K562 (cell line): ENCODE measurements at regions not wholly inside any gene's neighbourhood (a gene's known extent, or its start where the extent isn't known, plus 50 kb on each side); places are given as distances from the start of the nearest gene placed in this dataset.

Source experiments
- ATAC-seq: fragments of 200-7000 bp; cut with Tn5 transposase; 3 replicates; pipeline ENCODE4 v1.9.1; 2020; ENCODE audit warnings: moderate library complexity
- BruUV-seq: library from RNA; stranded (reverse); fragments of 400-500 nt; replicated peaks from 2 replicates; lab custom pipeline; 2021; lab: Mats Ljungman, UMichigan
- CTCF ChIA-PET: fragments of 300-600 bp; formaldehyde crosslinking; extraction: SDS; loops from one replicate; lab custom pipeline; 2021; ENCODE audit warnings: low intra/inter-chr PET ratio; lab: Yijun Ruan, JAX
- POLR2A ChIA-PET: fragments of 300-600, 350-650 bp; sonication (Branson Sonifier 250); formaldehyde crosslinking; extraction: SDS; loops from one replicate; lab custom pipeline; 2021; ENCODE audit warnings: antibody characterized with exemption, inconsistent platforms; lab: Yijun Ruan, JAX
- DNase-seq, 4 experiments: peaks; one replicate each; pipeline versions ENCODE4 v3.0.0 to v3.0.0-alpha.2; 2011 to 2018; ENCODE audit warnings: low spot score in 3 of 4, mixed read lengths in 3 of 4; ENCODE audit errors: extremely low read depth in 1 of 4
- FAIRE-seq: peaks from 2 replicates; lab custom pipeline; 2011; peaks lifted over from hg19 to GRCh38; lab: Jason Lieb, UNC
- H2AFZ ChIP-seq: 2 replicates; pipeline ENCODE4 v1.6.0; 2011; ENCODE audit warnings: low read depth, low read length, control low read depth, inconsistent platforms
- H3K27ac ChIP-seq: fragments of 200-600 bp; 3 replicates; pipeline ENCODE4 v1.8.0; 2011; ENCODE audit warnings: low read depth, mild to moderate bottlenecking, control low read depth, inconsistent platforms, low read length, moderate library complexity, mixed read lengths; ENCODE audit errors: extremely low read depth
- H3K27me3 ChIP-seq, 2 experiments: fragments of 300-600 bp in 1 of 2; 2 replicates in 1 of 2; 3 replicates in 1 of 2; pipeline versions ENCODE4 v1.6.0 to v1.8.0; 2011; ENCODE audit warnings: inconsistent platforms in 2 of 2, low read length in 2 of 2, mild to moderate bottlenecking in 1 of 2, mixed read lengths in 1 of 2, moderate library complexity in 1 of 2; ENCODE audit not compliant: control insufficient read depth in 2 of 2, insufficient read depth in 2 of 2
- H3K36me3 ChIP-seq: fragments of 300-600 bp; 3 replicates; pipeline ENCODE4 v1.8.0; 2011; ENCODE audit warnings: mild to moderate bottlenecking, low read length, inconsistent platforms; ENCODE audit not compliant: control insufficient read depth, insufficient read depth
- H3K4me1 ChIP-seq, 2 experiments: fragments of 200-600 bp in 1 of 2; replicated peaks in 1 of 2; 2 replicates in 1 of 2; 3 replicates in 1 of 2; pipeline versions ENCODE4 v1.5.1 to v1.8.0; 2011; ENCODE audit warnings: inconsistent platforms in 2 of 2, low read length in 2 of 2, mild to moderate bottlenecking in 1 of 2, mixed read lengths in 1 of 2, moderate library complexity in 1 of 2; ENCODE audit not compliant: control insufficient read depth in 2 of 2, insufficient read depth in 2 of 2
- H3K4me2 ChIP-seq: 2 replicates; pipeline ENCODE4 v1.6.1; 2011; ENCODE audit warnings: low read length, control low read depth, inconsistent platforms, mixed read lengths; ENCODE audit not compliant: insufficient read depth
- H3K4me3 ChIP-seq: fragments of 200-600 bp; sonication (generic), shearing (Covaris generic); 2 replicates; pipeline ENCODE4 v1.5.1; 2016; ENCODE audit warnings: control low read depth, inconsistent platforms
- H3K79me2 ChIP-seq: fragments of 200-600 bp; 3 replicates; pipeline ENCODE4 v1.8.0; 2011; ENCODE audit warnings: low read length, inconsistent platforms; ENCODE audit not compliant: control insufficient read depth, insufficient read depth
- H3K9ac ChIP-seq, 2 experiments: 2 replicates each; pipeline versions ENCODE4 v1.6.0 to v1.6.1; 2011; ENCODE audit warnings: low read depth in 2 of 2, low read length in 2 of 2, control low read depth in 1 of 2, inconsistent platforms in 1 of 2, mild to moderate bottlenecking in 1 of 2, mixed read lengths in 1 of 2; ENCODE audit not compliant: insufficient read depth in 1 of 2
- H3K9me1 ChIP-seq: one replicate; pipeline ENCODE4 v1.6.0; 2011; ENCODE audit warnings: inconsistent platforms, mild to moderate bottlenecking, low read length, moderate library complexity; ENCODE audit not compliant: control insufficient read depth, insufficient read depth
- H3K9me3 ChIP-seq: replicated peaks from 2 replicates; pipeline ENCODE4 v1.5.1; 2011; ENCODE audit warnings: low read depth, low read length, inconsistent platforms; ENCODE audit not compliant: control insufficient read depth, insufficient read depth
- H4K20me1 ChIP-seq: replicated peaks from 2 replicates; pipeline ENCODE4 v1.6.1; 2011; ENCODE audit warnings: low read length, inconsistent platforms, mixed read lengths; ENCODE audit not compliant: control insufficient read depth, insufficient read depth
- BDP1 ChIP-seq: IDR thresholded peaks from 3 replicates; pipeline ENCODE4 v1.6.1; 2011; ENCODE audit not compliant: insufficient read length, insufficient read depth
- BRD9 ChIP-seq: fragments of 450-650 bp; IDR thresholded peaks from 2 replicates; pipeline ENCODE4 v1.6.1; 2018; ENCODE audit warnings: low read depth; ENCODE audit not compliant: partially characterized antibody
- CCAR2 ChIP-seq: fragments of 200-400 bp; formaldehyde crosslinking; IDR thresholded peaks from 2 replicates; pipeline ENCODE4 v1.6.1; 2017; ENCODE audit warnings: mild to moderate bottlenecking, low read depth, low read length
- FOXK2 ChIP-seq, 2 experiments: fragments of 450-650 bp; IDR thresholded peaks in 1 of 2; conservative IDR thresholded peaks in 1 of 2; 2 replicates each; pipeline ENCODE4 v1.6.1; 2016; ENCODE audit warnings: low read depth in 2 of 2, mild to moderate bottlenecking in 1 of 2
- JUN ChIP-seq, 2 experiments: sonication (generic) in 1 of 2; formaldehyde crosslinking in 1 of 2; IDR thresholded peaks; 2 replicates each; pipeline versions ENCODE4 v1.6.1 to v1.8.0; 2012 to 2022; ENCODE audit warnings: borderline replicate concordance in 2 of 2, mild to moderate bottlenecking in 2 of 2, improper control_type of control experiment in 1 of 2, low read depth in 1 of 2, low read length in 1 of 2, missing genetic modification reagents in 1 of 2
- KAT7 ChIP-seq: sonication (generic); formaldehyde crosslinking; IDR thresholded peaks from 2 replicates; pipeline ENCODE4 v1.8.0; 2022; ENCODE audit warnings: missing genetic modification reagents, mild to moderate bottlenecking, borderline replicate concordance
- MBD1 ChIP-seq: fragments of 250-450 bp; sonication (Bioruptor Pico); IDR thresholded peaks from 2 replicates; pipeline ENCODE4 v1.8.0; 2022; ENCODE audit warnings: inconsistent platforms
- MED1 ChIP-seq: sonication (generic); formaldehyde crosslinking; IDR thresholded peaks from 2 replicates; pipeline ENCODE4 v1.8.1; 2023; ENCODE audit warnings: missing genetic modification reagents, borderline replicate concordance
- NR2F6 ChIP-seq: fragments of 450-650 bp; formaldehyde crosslinking; IDR thresholded peaks from 2 replicates; pipeline ENCODE4 v1.4.0; 2020; ENCODE audit warnings: mild to moderate bottlenecking
- PCBP1 ChIP-seq: fragments of 200-400 bp; formaldehyde crosslinking; IDR thresholded peaks from 2 replicates; pipeline ENCODE4 v1.6.1; 2018; ENCODE audit warnings: mild to moderate bottlenecking, low read depth, low read length; ENCODE audit not compliant: poor library complexity, severe bottlenecking
- PML ChIP-seq: IDR thresholded peaks from 2 replicates; pipeline ENCODE4 v1.6.1; 2012; ENCODE audit warnings: low read length, inconsistent platforms
- SNIP1 ChIP-seq: fragments of 450-650 bp; IDR thresholded peaks from 2 replicates; pipeline ENCODE4 v1.7.1; 2017; ENCODE audit warnings: low read depth, mild to moderate bottlenecking
- TFAM ChIP-seq: fragments of 250-450 bp; sonication (Bioruptor Pico); conservative IDR thresholded peaks from 2 replicates; pipeline ENCODE4 v1.5.0; 2021; ENCODE audit warnings: mild to moderate bottlenecking, moderate library complexity
- TRIM24 ChIP-seq, 2 experiments: fragments of 450-650 bp; IDR thresholded peaks; 2 replicates each; pipeline ENCODE4 v1.6.1; 2016
- ZNF79 ChIP-seq: fragments of 250-450 bp; sonication (Bioruptor Pico); IDR thresholded peaks from 2 replicates; pipeline ENCODE4 v1.4.0; 2020; ENCODE audit warnings: low read depth, mild to moderate bottlenecking, moderate library complexity
- WGBS: fragments of 100-300 bp; shearing (Covaris generic); methylation state at CpG from one replicate; pipeline ENCODE4 v1.1.6; 2016; ENCODE audit warnings: low coverage, mixed read lengths; ENCODE audit not compliant: insufficient coverage; ENCODE audit errors: missing lambda C conversion rate; 5-methylcytosine and 5-hydroxymethylcytosine counted together
- in situ Hi-C: fragments of 300-500 bp; cut with MboI; formaldehyde crosslinking; loops from 4 replicates; pipeline ENCODE4 v1.15.0; 2018; ENCODE audit warnings: inconsistent platforms, mixed read lengths
- intact Hi-C: fragments of 100-400 bp; cut with micrococcal nuclease; formaldehyde crosslinking; loops from 2 replicates; pipeline ENCODE4 v1.14.2; 2022

- no peak for TF ChIP-seq BRD9
- TF ChIP-seq FOXK2 (conservative IDR thresholded peaks at IDR 0.05 in 1 of 2, IDR thresholded peaks at IDR 0.05 in 1 of 2; ENCODE audit: low read depth in 2 of 2): no peak
Measured at GRCh38 chr1:184900507-184900906, 73.8 kb downstream of the NIBAN1 start (continued).

- no peaks in the 10 kb centered on the region for H3K9me3 ChIP-seq
- no peak overlapping the region for H3K4me3 ChIP-seq
- ATAC-seq: no peak
- no peaks in the 10 kb centered on the region for H3K79me2 ChIP-seq
- H2AFZ ChIP-seq: no peak overlapping the region
- no peak for TF ChIP-seq TRIM24 (IDR thresholded peaks at IDR 0.05)
- TF ChIP-seq, all 486 proteins: peak for 0
- POLR2A ChIA-PET: no interaction called here
- CTCF ChIA-PET: no interaction called here
- H3K9me1 ChIP-seq: no peaks in the 10 kb centered on the region
- intact Hi-C loops (no loop called here), in situ Hi-C loops (no loop called here)
- no TSS peak for BruUV-seq
- peaks cover 8% of the 10 kb centered on the region; the same call in 1 of the 3 replicates for H3K36me3 ChIP-seq
- no peak for FAIRE-seq
- H3K4me1 ChIP-seq: no peaks in the 10 kb centered on the region
- H3K9ac ChIP-seq: no peak overlapping the region
- no peak for DNase-seq
- no peaks in the 10 kb centered on the region for H3K27me3 ChIP-seq
- no peak overlapping the region for H3K27ac ChIP-seq
- WGBS: 32% methylated on average over 2 of the region's 2 CpGs
- no peaks in the 10 kb centered on the region for H4K20me1 ChIP-seq
- no peak overlapping the region for H3K4me2 ChIP-seq
Measured at GRCh38 chr1:184896000-184896399, 78.3 kb downstream of the NIBAN1 start.

- CTCF ChIA-PET: no interaction called here
- Histone ChIP-seq H3K9ac (no peak overlapping the region), H2AFZ (no peak overlapping the region), H3K9me1 (no peaks in the 10 kb centered on the region), H3K27me3 (no peaks in the 10 kb centered on the region), H3K4me2 (no peak overlapping the region), H3K9me3 (no peaks in the 10 kb centered on the region), H3K27ac (no peak overlapping the region), H3K4me3 (no peak overlapping the region), H3K4me1 (no peaks in the 10 kb centered on the region), H4K20me1 (no peaks in the 10 kb centered on the region), H3K79me2 (no peaks in the 10 kb centered on the region), H3K36me3 (peaks cover 12% of the 10 kb centered on the region; the same call in 2 of the 3 replicates)
- BruUV-seq: no TSS peak
- in situ Hi-C loops (no loop called here), intact Hi-C loops (no loop called here)
- WGBS: 39% methylated on average over 2 of the region's 2 CpGs
- POLR2A ChIA-PET: no interaction called here
- ATAC-seq (no peak), DNase-seq (no peak), FAIRE-seq (no peak)
- TF ChIP-seq MBD1 (CRISPR knock-in tag) (no peak), BRD9 (no peak), SNIP1 (no peak), PML (no peak), ZNF79 (no peak), JUN (IDR thresholded peaks at IDR 0.05; ENCODE audit: borderline replicate concordance, low read depth, low read length) (no peak), JUN (CRISPR knock-in tag; IDR thresholded peaks at IDR 0.05; ENCODE audit: borderline replicate concordance) (no peak), BDP1 (no peak), CCAR2 (no peak), MED1 (no peak), TFAM (CRISPR knock-in tag) (no peak), KAT7 (no peak), NR2F6 (no peak), PCBP1 (no peak)
Measured at GRCh38 chr1:184895086-184895485, 79.2 kb downstream of the NIBAN1 start.
